Ishikawa (cell line): ENCODE measurements at regions not wholly inside any gene's neighbourhood (a gene's known extent, or its start where the extent isn't known, plus 50 kb on each side); places are given as distances from the start of the nearest gene placed in this dataset.

Source experiments
- EGR1 ChIP-seq: IDR thresholded peaks from 2 replicates; pipeline ENCODE4 v1.6.1; 2012
- NFIC ChIP-seq: IDR thresholded peaks from 2 replicates; pipeline ENCODE4 v1.6.1; 2012
- TAF1 ChIP-seq: IDR thresholded peaks from 2 replicates; pipeline ENCODE4 v1.6.1; 2012; ENCODE audit warnings: low read depth, mild to moderate bottlenecking
- YY1 ChIP-seq: IDR thresholded peaks from 2 replicates; pipeline ENCODE4 v1.6.1; 2012; ENCODE audit warnings: low read depth
- TF ChIP-seq, protein P1 (sequence below): IDR thresholded peaks from 2 replicates; pipeline ENCODE4 v1.6.1; 2012

DNA sequence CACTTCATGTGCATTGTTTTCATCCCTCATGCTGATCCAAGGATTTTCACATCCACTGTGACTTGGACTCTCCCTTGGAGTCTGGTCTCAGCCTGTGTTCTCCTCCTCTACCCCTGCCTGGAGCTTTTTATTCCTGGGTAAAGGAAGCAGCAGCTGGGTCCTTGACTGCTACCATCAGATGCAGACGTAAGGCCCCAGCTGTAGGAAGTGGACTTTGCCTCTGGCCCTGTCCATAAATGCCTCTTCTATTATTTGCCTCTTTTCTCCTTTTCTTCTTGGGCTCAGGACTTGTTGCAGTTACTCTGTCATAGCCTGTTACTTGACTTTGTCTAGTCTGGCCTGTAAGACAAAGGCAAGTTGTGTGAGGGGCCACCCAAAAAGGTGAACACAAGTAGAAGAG, 303.8 kb downstream of the NXPE2 start:
- TF ChIP-seq YY1, result no peak
- TF ChIP-seq, protein P1, sequence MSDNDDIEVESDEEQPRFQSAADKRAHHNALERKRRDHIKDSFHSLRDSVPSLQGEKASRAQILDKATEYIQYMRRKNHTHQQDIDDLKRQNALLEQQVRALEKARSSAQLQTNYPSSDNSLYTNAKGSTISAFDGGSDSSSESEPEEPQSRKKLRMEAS, result no peak
- TF ChIP-seq NFIC, result no peak
- no peak for TF ChIP-seq TAF1
- no peak for TF ChIP-seq EGR1
